Myocyte (in vitro differentiated cells): ENCODE measurements at regions not wholly inside any gene's neighbourhood (a gene's known extent, or its start where the extent isn't known, plus 50 kb on each side); places are given as distances from the start of the nearest gene placed in this dataset.
"Not testable (repeated sequence)": the region's sequence is repeated elsewhere in the genome, so short reads cannot be mapped to it uniquely, and the experiment has no call there.

Experiments
- DNase-seq: peaks from one replicate; pipeline ENCODE4 v3.0.0-alpha.2; 2012; ENCODE audit warnings: low read depth

- DNase-seq: no peak
Measured at GRCh38 chr5:105133087-105133486, 1570.5 kb upstream of the NUDT12 start.

DNA sequence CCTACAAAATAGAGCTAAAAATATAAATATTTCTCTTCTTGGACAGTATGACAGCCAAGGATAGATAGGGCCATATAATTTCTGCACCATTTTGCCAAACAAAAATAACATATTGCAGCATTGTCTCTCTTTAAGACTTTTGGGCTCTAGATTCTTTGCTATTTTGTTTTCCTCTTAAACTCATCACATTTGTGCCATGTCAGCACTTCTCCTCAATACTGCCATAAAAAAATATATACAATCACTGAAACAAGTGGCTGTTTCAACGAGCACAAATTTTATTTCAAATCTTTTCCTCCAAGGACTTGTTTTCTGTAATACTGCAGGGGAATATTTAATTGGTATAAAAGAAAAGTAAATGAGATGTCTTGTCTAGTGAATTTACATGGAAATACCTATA, 1570.0 kb upstream of the NUDT12 start:
- no peak for DNase-seq

DNA sequence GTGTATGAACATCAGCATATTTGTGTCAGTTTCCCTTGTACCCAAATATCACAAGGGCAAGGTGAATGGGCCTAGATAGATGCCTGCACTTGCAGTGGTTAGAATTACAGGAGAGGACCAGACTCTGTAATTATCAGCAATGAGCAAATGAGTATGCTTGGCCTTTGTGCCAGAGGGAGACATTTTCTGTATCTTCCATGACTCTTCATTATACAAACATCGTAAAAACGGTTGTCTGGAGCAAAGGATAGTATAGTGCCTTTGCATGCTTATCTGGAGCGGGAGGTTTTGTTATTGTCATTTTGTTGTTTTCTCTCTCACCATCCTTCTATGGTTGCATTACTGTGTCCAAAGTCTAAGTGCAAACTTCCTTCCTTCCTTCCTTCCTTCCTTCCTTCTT, 1568.5 kb upstream of the NUDT12 start:
- no peak for DNase-seq

- DNase-seq: peak; percentile 5
Measured at GRCh38 chr5:105101577-105101976, 1539.0 kb upstream of the NUDT12 start.

- DNase-seq: no peak
Measured at GRCh38 chr5:105088961-105089360, 1526.4 kb upstream of the NUDT12 start.

- no peak for DNase-seq
Measured at GRCh38 chr5:105088102-105088501, 1525.5 kb upstream of the NUDT12 start.

DNA sequence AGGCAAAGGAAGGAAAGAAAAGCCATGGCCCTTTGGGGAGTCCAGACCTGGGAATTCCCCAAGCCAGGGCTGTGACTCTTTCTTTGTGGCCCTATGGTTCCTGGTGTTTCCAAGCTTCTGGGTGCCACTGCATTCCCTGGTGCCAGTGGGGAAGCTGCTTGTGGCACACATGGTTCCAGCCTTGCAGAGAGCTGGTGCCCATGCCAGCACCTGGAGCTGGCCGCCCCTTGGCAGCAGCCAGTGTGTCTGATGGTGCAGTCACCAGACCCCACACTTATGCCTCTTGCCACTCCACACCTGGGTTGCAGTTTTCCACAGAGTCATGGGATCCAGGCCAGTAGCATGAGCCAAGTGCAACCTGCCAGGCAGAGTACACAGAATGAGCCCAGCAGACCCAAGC, 1495.3 kb upstream of the NUDT12 start:
- DNase-seq: no peak

- no peak for DNase-seq
Measured at GRCh38 chr5:105057001-105057436, 1494.4 kb upstream of the NUDT12 start.

- DNase-seq: no peak
Measured at GRCh38 chr5:105054406-105054805, 1491.8 kb upstream of the NUDT12 start.

- DNase-seq: no peak
Measured at GRCh38 chr5:105042623-105043022, 1480.0 kb upstream of the NUDT12 start.

DNA sequence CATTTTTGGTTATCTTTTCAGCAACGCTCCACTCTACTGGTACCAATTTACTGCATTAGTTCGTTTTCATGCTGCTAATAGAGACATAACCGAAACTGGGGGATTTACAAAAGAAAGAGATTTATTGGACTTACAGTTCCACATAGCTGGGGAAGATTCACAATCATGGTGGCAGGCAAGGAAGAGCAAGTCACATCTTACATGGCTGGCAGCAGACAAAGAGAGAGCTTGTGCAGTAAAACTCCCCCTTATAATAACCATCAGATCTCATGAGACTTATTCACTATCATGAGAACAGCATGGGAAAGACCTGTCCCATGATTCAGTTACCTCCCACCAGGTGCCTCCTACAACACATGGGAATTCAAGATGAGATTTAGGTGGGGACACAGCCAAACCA, 1474.2 kb upstream of the NUDT12 start:
- DNase-seq: not testable (repeated sequence)

DNA sequence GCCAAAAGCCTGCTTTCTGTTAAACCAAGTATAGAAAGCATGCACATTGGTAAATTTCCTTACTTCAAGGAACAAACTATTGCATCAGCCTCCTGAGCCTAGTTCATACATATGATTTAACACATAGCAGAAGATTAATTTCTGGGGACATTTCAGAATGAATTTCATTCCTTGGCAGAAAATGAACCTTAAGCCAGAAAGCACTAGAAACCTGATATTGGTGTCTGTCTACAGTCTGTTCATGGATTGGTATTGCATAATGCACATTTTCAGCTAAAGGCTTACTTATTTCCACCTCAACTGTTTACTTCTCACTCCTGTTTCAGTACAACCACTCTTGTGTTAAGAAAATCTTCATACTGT, 1471.8 kb upstream of the NUDT12 start:
- DNase-seq: no peak

- no peak for DNase-seq
Measured at GRCh38 chr5:105033637-105034400, 1471.2 kb upstream of the NUDT12 start.

GRCh38 chr5:105032917-105033316, 1470.3 kb upstream of the NUDT12 start:
- DNase-seq: no peak

DNA sequence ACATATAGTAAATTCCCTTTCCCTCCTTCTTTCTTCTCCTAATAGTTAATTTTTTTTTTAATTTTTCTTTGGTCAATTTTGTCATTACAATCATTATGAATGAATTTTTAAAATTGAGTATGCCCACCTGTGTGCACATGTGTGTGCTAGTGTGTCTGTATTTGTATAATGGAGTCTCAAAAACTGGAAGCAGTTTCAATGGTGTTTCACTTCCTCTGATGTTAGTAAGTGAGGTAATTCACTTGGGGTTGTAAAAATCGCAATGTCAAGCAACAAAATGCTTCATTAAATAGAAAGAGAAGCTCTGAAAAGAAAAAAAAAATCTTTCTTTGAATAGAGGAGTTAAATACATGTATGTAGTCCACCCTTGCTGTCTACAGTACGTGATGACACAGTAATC, 1467.6 kb upstream of the NUDT12 start:
- no peak for DNase-seq

GRCh38 chr5:105015098-105015497, 1452.5 kb upstream of the NUDT12 start:
- no peak for DNase-seq

GRCh38 chr5:104998572-104998971, 1436.0 kb upstream of the NUDT12 start:
- no peak for DNase-seq

GRCh38 chr5:104998169-104998568, 1435.6 kb upstream of the NUDT12 start:
- DNase-seq: no peak

DNA sequence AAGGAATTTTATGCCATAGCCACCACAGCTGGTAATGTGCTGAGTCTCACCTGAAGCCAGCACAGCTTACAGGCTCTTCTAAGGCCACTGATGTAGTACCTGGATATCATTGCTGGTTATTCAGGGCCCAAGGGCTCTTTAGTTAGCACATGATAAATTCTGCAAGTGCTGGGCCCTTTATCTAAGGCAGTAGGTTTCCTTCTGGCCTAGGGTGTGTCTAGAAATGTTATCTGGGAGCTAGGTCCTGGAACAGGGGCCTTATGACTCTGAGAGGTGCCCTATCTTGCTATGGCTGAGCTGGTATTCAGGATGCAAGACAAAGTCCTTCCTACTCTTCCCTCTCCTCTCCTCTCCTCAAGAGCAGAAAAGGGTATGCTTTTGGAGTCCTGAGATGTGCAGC, 1424.5 kb upstream of the NUDT12 start:
- no peak for DNase-seq

DNA sequence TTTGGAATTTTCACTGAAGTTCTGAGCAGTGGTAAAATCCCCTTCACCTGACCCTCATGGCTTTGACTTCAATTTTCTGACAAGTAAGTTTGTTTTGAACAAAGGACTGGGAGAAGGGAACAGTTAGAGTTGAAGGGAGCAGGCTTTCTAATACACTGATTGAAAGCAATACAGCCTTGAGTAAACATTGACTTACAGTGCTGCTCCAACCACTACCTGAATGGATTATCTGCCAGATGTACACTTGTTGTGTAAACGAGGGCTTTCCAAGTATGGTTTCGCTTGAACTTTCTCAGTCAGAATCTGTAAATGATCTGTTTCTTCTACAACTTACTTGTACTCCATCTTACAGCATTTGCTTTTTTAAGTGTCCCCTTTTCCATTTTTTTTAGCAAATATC, 1414.9 kb upstream of the NUDT12 start:
- DNase-seq: no peak

- DNase-seq: no peak
Measured at GRCh38 chr5:104967806-104968410, 1405.3 kb upstream of the NUDT12 start.

DNA sequence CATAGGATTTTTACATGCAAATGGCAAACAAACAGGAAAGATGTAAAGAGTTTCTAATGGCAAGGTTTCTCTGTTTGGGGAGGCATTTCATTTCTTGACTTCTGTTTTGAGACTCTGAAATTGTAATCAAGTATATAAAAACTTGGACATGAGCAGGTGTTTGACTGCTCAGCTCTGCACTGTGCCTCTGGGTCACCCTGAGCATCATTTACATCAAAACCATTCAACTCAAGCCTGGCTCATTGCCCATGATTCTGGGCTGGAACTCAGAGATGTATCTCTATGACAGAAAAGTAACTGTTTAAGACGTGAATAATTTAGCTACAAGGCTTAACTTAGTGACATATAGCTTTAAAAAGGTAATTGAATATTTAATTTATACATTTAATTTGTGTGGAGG, 1402.4 kb upstream of the NUDT12 start:
- no peak for DNase-seq

DNA sequence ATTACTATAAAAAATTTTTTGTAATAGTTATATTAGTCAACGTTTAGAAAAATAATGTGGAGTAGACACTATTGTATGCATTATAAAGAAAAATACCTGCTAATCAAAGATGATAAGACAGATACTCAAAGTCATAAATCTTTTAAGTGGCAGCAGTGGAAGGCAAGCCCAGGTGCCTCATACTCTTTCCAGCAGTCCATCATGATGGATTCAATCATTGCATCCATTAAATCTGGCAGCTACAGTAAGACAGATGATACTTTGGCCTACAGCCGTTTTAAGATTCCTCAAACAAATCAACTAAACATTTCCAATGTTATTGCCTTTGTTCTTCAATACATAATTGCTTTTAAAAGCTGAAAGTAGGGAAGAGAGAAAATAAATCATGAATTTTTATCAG, 1392.9 kb upstream of the NUDT12 start:
- no peak for DNase-seq
